ENCODE measurements at regions not wholly inside any gene's neighbourhood (a gene's known extent, or its start where the extent isn't known, plus 50 kb on each side); places are given as distances from the start of the nearest gene placed in this dataset.

DNA sequence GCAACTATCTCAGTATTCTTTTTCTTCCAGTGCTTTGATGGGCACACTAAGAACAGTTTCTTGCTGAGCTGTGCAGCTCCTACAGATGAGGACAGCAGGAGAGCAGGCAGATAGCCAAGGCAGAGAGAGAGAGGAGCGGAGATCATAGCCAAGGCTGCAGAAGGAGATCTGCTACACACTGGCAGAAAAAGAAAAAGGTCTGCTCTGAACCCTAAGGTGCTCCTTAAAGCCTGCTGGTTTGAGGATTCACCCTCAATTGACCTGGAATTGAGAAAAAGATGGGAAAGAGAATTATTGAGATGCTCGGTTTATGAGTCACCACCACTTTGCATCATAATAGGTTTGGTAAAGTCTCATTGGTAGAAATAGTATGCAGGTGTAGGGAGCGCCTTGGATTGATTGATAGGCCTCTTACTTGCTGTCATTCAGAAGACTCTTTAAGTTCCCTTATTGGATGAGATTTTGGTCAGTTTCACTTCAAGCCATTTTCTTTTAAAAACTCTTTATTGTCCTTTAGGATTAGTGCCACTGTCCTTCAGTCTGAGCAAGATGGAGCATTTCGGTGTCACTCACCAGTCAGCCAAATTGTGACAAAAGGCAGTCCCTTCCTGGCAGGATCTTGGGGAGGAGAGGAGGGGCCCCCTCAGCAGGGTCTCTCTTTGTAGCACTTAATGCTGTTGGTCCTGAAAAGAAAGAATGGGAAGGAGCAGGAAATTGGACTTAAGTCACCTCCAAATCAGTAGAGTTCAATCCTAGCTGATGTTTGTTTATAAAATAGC, 685.0 kb downstream of the ADGRL2 start:
- TF ChIP-seq POLR2A (IDR thresholded peaks at IDR 0.05), result no peak
- TF ChIP-seq, protein P1, sequence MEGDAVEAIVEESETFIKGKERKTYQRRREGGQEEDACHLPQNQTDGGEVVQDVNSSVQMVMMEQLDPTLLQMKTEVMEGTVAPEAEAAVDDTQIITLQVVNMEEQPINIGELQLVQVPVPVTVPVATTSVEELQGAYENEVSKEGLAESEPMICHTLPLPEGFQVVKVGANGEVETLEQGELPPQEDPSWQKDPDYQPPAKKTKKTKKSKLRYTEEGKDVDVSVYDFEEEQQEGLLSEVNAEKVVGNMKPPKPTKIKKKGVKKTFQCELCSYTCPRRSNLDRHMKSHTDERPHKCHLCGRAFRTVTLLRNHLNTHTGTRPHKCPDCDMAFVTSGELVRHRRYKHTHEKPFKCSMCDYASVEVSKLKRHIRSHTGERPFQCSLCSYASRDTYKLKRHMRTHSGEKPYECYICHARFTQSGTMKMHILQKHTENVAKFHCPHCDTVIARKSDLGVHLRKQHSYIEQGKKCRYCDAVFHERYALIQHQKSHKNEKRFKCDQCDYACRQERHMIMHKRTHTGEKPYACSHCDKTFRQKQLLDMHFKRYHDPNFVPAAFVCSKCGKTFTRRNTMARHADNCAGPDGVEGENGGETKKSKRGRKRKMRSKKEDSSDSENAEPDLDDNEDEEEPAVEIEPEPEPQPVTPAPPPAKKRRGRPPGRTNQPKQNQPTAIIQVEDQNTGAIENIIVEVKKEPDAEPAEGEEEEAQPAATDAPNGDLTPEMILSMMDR (IDR thresholded peaks at IDR 0.05), result no peak
